HG03175 (cell line): ENCODE measurements at regions not wholly inside any gene's neighbourhood (a gene's known extent, or its start where the extent isn't known, plus 50 kb on each side); places are given as distances from the start of the nearest gene placed in this dataset.
"Not testable (repeated sequence)": the region's sequence is repeated elsewhere in the genome, so short reads cannot be mapped to it uniquely, and the experiment has no call there.

ENCODE experiments used
- ATAC-seq: cut with Tn5 transposase; IDR thresholded peaks from one replicate; pipeline ENCODE4 v1.9.1; 2021; ENCODE audit warnings: mild to moderate bottlenecking, moderate library complexity; ENCODE audit not compliant: unreplicated experiment

DNA sequence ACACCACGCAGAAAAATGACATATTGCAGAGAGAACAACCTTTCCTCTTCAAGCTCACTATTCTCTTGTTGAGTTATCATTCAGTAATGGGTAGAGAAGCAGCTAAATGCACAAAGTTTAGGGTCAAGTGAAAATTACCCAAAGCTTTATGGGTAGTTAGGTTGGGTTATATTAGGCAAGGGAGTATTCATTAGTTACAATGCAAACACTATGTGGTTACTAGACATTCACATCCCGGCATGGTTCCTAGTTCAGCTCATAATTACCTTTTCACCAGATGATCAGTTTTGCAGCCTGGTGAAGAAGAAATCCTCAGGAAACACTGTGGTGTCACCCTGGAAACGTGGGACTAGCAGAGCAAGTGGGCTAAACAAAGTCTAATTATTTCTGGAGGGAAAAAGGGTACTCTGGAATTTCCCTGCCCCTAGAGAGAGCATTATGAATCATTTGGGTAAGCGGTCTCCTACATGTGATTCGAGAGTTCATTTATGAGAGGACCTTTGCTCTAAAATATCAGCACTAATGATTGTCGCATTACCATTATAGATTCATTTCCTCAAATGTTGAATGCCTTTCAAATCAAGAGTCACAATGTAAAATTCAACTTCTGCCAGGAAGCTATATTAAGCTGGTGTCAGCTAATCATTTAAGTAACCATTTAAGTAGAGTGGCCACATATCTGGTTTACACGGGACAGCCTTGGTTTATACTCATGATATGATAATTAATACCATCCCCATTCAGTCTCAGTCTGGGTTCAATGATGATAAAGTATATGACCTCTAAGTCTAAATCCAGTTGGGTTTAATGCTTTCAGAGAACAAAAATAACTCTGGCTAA lies 1208.0 kb downstream of the DIAPH3 start:
- ATAC-seq, result peak; percentile 36

DNA sequence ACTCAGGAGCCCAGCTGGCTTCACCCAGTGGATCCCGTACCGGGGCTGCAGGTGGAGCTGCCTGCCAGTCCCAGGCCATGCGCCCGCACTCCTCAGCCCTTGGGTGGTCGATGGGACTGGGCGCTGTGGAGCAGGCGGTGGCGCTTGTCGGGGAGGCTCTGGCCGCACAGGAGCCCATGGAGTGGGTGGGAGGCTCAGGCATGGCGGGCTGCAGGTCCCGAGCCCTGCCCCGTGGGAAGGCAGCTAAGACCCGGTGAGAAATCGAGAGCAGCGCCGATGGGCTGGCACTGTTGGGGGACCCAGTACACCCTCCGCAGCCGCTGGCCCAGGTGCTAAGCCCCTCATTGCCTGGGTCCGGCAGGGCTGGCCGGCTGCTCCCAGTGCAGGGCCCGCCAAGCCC lies 1205.6 kb downstream of the DIAPH3 start:
- not testable (repeated sequence) for ATAC-seq

DNA sequence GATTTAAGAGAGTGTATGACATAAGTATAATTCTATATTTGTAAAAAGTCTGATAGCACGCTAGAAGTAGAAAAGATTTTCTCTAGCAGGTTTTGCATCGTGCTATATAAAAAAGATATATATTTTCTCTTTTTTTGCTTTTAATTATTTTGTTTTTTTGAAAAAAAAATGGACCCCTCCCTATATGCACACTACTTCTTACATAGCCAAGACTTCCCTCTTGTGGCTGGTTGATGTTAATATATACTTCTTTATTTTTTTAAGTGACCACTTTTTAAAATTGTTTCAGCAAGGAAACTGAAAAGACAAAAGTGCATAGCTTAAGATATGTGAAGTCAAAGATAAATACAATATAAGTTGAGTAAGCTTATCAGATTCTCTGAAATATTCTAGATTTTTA lies 1202.8 kb downstream of the DIAPH3 start:
- ATAC-seq, result no peak

DNA sequence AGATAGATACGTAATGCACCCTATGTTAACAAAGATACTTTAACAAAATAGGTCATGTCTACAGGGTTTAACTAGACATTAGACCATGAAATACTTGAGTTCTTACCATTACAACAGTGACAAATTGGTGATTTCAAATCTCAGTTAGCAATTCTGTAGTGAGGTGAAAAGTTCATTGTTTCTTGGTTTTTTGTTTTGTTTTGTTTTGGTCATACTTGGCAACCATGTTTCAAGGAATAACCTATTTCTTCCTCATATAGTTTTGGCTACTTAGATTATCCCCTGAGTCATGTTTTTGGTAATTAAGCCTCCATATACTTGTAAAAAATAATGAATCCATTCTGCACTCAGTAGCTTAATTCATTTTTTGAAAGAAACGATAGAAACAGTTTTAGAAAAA lies 1200.4 kb downstream of the DIAPH3 start:
- no peak for ATAC-seq

DNA sequence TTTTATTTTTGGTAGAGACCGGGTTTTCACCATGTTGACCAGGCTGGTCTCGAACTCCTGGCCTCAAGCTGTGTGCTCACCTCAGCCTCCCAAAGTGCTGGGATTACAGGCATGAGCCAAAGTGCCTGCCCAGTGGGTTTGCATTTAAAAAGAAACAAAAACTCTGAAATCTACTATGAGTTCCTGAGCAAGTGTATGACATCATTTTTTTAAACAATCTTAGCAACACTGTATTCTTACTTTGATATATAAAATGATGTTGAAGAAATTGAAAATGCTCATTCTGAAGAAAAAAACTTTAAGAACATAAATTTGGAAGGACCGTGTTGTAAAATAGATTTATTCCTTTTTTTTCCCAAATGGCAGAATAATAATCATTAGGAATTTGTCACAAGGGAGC lies 1199.7 kb downstream of the DIAPH3 start:
- no peak for ATAC-seq

DNA sequence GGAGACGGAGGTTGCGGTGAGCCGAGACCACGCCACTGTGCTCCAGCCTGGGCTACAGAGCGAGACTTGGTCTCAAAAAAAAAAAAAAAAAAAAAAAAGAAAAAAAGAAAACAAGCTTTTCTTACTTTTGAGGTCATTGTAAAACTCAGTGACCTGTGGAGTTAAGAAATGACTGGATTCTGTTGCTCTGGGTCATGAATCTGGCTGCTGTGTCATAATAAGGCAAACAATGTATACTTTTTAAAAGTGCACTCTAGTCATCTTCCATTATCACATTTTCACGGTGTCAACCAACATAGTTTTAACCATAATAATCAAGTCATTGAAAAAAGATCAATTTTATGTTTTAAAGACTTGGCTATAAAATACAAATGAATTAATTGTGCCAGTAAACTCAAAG lies 1186.6 kb downstream of the DIAPH3 start:
- no peak for ATAC-seq

DNA sequence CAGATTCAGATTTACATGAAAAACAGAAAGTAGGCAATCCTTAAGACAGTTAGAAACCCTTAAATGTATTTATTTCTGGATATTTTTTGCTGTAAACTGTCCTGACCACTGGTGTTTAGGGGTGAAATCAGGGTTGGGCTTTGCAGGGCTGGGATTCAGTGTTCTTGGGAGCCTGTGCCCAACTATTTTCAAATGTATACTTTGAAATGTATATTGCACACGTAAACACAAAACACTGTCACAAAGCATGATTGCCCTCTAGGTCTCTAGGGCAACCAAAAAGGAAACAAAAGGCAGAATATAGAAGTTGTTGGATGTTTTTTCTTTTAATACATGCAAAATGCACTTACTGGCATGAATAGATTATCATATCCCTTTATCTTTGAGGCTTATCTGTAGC lies 1185.4 kb downstream of the DIAPH3 start:
- no peak for ATAC-seq

DNA sequence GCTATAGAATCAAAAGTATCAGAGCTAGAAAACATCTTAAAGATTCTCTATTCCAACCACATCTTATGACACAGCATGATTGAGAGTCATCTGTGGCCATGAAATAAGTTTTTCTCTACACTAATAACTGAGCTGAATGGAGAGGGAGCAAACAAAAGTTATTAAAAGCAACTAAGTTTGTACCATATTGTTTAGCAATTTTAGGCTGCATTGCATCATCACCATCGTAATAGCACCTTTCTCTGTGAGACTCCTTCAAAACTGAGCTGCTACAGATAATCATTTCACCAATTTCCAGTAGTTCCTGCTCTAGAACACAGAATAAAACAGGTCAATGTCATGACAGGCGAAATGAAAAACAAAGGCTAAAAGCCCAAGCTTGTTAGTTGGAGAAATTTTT lies 1183.9 kb downstream of the DIAPH3 start:
- no peak for ATAC-seq

DNA sequence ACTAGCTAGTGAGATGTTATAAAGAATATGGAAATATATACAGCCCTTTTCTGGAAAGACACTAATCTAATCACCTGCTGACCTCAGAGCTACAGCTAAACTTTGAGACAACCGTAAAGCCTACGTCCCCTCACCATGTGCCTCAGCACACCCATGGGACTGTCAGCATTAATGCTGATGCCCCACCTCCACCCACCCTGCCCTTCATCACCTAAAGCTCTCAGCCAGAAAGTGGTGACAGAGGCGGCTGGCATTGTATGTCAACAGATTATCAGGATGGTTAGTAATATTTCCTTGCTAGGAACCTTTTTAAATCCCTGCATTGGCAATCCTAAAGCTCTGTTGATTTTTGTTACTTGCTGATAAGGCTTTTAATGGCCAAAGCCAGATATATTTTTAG lies 1177.9 kb downstream of the DIAPH3 start:
- no peak for ATAC-seq

DNA sequence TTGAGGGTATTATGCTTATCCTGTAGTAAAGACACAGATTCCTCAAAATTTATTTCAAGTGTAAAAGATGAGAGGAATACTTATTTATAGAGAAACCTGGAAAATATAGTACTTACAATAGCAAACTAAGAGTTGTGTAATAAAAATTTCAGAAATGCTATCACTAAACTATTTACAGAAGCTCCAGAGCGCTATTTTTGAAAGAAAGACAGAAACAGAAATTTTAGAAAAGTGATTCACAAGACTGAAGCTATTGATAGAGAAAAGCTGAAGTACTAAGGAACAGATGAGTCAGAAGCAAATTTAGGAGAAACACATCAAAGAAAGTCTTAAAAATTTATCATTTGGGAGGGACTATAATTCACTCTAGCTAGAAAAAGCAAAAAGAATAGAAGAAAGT lies 1174.2 kb downstream of the DIAPH3 start:
- ATAC-seq, result no peak

DNA sequence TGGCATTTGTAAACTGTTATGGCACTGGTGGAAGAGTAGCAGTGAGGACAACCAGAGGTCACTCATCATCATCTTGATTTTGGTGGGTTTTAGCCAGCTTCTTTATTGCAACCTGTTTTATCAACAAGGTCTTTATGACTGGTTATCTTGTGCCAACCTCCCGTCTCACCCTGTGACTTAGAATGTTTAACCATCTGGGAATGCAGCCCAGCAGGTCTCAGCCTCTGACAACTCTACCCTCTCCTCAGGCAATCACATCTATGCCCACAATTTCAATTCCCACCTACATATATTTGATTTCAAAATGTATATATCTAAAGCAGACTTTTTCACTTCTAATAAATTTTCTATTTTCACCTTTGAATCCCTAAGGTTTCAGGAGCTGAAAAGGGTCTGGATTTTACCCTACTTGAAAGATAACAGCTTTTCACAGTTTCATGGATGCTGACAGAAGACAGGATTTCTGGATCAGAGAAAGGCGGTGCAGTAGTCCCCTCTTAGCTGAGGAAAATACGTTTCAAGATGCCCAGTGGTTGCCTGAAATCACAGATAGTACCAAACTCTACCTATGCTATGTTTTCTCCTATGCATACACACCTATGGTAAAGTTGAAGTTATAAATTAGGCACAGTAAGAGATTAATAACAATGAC lies 1171.8 kb downstream of the DIAPH3 start:
- no peak for ATAC-seq

DNA sequence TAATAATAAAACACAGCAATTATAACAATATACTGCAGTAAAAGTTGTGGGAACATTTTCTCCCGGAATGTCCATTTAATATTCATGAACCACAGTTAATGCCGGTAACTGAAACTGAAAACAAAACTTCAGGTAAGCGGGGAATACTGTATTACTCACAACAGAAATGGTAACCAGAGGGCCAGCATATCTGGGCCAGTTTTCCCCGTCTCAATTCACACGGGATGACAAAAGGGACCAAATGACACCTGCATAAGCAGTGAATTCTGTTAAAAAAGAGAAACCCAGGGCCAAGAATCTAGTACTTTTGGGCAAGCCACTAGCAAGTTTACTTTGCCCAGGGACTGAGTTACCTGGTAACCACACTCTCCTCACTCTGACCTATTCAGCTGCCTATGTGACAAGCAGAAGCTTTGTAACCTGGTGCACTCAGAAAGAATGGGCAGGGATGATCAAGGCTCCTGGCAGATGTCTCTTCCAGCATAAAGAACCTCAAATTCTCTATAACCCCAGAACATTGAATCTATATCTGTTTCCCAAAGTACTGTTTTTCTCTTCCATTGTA lies 1171.2 kb downstream of the DIAPH3 start:
- ATAC-seq, result no peak

DNA sequence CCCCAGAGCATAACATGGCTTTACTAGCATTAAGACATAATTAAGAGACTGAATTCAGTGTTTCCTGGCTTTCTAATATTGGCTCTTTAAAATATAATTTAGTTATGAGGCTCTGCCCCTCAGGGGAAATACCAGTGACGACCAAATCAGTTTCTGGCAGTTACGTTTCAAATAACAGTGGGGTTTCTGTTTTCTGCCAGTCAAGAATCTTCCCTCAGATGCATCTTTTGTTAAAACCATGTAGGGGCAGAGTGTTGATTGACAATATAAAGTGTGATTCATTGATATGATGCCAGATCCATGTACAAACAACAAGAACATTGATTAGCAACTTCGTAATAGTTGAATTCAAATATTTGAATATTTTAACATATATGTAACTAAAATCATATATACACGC lies 1169.7 kb downstream of the DIAPH3 start:
- no peak for ATAC-seq

DNA sequence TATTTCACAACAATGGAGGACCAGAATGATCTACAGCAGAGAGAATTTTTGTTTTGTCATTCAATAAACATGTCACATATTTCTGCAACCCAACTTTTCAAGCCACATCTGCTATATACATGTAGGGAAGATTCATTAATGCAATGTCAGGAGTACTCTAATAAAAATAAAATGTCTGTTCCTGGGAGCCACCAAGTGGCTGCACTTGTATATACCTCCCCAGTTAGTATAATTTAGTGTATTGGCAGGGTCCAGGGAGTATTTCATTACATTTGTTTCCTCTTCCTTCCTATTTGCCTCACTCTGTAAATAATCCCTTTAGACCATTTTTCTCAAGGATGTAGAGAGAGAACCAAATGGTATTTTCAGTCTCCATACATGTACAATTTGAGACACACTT lies 1169.0 kb downstream of the DIAPH3 start:
- no peak for ATAC-seq

DNA sequence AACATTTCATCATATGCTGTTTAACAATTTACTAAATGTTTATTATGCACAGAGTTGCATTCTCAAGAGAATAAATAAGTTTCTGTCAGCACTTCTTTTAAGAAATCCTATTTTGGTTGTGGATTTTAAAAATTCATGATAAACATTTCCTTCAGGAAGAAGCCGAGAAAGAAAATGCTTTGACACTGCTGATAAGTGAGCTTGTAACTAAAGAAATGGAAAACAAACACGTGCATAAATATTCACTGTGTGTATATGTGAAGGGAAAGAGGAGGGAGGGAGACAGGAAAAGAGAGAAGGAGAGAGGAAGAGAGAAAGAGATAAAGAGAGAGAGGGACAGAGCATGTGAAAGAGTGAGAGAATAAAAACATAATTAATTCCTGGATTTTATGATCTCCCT lies 1165.0 kb downstream of the DIAPH3 start:
- no peak for ATAC-seq

DNA sequence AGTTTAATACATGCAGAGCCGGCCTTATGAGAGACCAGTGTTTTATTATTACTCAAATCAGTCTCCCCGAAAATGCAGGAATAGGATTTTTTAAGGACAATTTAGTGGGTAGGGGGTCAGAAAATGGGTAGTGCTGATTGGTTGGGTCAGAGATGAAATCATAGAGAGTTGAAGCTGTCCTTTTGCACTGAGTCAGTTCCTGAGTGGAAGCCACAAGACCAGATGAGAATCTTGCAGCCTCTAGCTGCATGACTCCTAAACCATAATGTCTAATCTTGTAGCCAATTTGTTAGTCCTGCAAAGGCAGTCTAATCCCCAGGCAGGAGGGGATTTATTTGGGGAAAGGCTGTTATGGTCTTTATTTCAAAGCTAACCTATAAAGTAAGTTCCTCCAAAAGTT lies 1163.9 kb downstream of the DIAPH3 start:
- ATAC-seq, result no peak

DNA sequence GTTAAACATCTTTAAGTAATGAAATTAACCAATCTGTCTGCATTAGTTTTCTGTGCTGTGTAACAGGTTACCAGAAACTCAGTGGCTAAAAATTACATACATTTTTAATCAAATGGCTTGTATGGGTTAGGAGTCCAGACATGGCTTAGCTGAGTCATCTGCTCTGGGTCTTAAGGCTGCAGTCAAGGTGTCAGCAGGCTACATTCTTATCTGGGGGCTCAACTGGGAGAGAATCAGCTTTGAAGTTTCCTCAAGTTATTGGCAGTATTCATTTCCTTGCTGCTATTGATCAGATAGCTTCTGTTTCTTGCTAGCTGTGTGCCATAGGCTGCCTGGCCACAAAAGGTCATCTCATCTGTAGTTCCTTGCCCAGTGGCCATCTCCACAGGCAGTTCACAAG lies 1163.0 kb downstream of the DIAPH3 start:
- no peak for ATAC-seq

DNA sequence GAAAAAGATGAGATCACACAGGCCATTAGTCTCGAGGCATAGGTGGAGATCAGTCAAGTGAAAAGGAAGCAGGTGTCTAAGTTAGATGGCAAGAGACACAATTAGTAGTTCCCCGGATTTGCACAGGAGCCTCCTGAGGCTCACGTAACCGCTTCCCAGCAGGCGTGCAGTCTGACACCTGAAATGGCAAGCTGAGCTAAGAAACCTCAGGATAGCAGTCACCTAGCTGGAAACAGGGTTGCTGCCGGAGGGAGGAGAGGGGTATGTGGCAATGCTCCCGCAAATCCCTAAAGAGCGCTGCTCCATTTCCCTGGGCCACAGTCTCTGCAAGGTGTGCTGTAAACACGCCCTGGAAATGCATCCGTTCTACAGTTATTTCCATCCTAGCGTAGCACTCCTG lies 1151.0 kb downstream of the DIAPH3 start:
- no peak for ATAC-seq

DNA sequence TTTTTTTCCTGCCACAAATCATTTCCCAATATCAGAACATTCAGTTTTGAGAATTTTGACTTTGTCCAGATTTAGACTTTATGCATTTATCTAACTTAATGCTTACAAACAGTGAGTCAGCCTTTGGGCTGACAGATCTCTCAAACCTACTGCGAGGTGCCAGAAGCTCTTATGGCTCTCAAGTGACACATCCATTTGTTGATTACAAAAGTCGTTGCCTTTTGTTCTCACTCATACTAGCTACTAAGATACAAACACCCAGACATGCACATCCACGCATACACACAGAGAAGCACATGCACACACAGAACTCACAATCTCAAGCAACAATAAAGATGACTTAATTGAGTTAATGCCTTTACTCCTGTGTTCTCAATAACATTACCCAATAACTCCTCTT lies 1147.5 kb downstream of the DIAPH3 start:
- no peak for ATAC-seq

DNA sequence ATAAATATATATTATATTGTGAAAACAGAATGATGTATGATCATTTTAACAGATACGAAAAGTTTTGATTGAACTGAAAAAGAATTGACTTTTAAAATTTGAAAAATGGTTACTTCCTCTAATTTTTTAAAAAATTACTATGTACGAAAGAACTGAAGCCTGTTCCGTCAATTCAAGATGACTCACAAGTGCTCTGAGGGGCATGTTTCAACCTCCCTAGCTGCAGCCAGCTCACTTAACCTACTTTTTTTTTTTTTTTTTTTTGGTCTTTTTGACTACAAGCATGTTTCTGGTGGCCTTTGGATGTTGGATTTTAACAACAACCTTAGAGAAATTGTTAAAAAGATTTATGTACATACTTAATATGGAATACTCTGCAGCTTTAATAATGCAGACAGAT lies 1139.3 kb downstream of the DIAPH3 start:
- ATAC-seq, result no peak

DNA sequence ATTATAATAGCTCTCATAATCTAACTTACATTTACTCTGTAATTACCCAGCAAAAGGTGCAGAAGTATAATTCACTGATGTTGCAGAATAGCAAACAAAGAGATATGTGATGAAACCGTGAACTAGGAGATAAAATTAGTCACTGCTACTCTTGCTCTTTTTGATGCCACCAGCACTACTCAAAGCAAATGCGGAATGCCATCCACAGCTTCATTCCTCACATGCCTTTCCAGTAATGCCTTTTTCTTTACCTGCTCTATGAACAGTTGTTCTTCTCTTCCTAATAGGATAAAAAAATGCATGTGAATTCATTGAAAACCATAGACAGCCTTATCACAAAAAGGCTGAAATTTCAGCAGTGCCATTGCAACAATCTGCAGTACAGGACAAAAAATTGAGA lies 1129.5 kb downstream of the DIAPH3 start:
- no peak for ATAC-seq

DNA sequence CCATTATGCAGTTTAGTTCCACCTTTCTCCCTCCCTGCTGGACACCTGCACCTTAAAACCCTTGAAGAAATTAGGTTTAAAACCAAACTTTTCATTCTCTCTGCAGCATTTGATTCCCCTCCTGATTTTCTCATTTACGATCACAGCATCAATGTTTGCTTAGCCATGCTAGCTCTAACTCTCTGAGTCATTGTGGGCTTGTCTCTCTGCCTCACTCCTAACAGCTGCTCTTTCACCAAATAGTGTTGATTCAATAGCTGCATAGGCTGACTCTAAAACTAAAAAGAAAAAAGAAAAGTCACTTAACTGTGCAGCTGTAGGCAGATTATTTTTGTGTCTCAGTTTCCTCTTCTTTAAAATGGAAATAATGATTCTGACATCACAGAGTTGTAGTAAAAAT lies 1124.9 kb downstream of the DIAPH3 start:
- no peak for ATAC-seq
